GM12878 (cell line): ENCODE measurements at regions not wholly inside any gene's neighbourhood (a gene's known extent, or its start where the extent isn't known, plus 50 kb on each side); places are given as distances from the start of the nearest gene placed in this dataset.

Experiments used
- JUNB ChIP-seq: IDR thresholded peaks from 2 replicates; pipeline ENCODE4 v1.6.1; 2016; ENCODE audit warnings: antibody characterized with exemption, mild to moderate bottlenecking
- MEF2B ChIP-seq: fragments of 450-650 bp; IDR thresholded peaks from 2 replicates; pipeline ENCODE4 v1.6.1; 2018; ENCODE audit warnings: mild to moderate bottlenecking, moderate library complexity; ENCODE audit not compliant: partially characterized antibody, poor library complexity, severe bottlenecking
- MXI1 ChIP-seq: fragments of 150-350 bp; IDR thresholded peaks from 2 replicates; pipeline ENCODE4 v1.6.1; 2011; ENCODE audit warnings: low read depth, mild to moderate bottlenecking, inconsistent platforms, low read length, improper control_type of control experiment
- NRF1 ChIP-seq: conservative IDR thresholded peaks from 2 replicates; pipeline ENCODE4 v1.6.1; 2011; ENCODE audit warnings: mild to moderate bottlenecking, low read depth, low read length, improper control_type of control experiment
- POLR2A ChIP-seq: IDR thresholded peaks from 2 replicates; pipeline ENCODE4 v1.6.1; 2011; ENCODE audit warnings: low read depth, mild to moderate bottlenecking, low read length
- TF ChIP-seq, protein P1 (sequence below), 3 experiments: IDR thresholded peaks in 2 of 3; conservative IDR thresholded peaks in 1 of 3; 2 replicates each; pipeline ENCODE4 v1.5.1; 2011; ENCODE audit warnings: low read depth in 3 of 3, low read length in 3 of 3, mild to moderate bottlenecking in 3 of 3, control low read depth in 2 of 3, moderate library complexity in 2 of 3, inconsistent platforms in 1 of 3, mixed read lengths in 1 of 3; ENCODE audit not compliant: control insufficient read depth in 2 of 3, insufficient read depth in 1 of 3; ENCODE audit errors: extremely low read depth in 1 of 3

DNA sequence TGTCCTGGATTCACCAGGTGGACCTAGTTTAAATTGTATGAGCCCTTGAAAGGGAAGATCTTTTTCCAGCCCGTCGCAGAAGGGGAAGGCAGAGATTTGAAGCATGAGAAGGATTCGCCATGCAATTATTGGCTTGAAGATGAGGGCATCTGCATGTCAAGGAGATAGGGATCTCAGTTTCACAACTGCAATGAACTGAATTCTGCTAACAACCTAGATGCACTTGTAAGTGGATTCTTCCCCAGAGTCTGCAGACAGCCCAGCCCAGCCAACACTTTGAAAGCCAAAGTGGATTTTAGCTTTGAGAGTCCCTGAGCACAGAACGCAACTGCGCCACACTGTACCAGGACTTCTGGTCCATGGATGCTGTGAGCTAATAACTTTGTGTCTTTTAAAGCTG, 286.0 kb downstream of the TSN start:
- TF ChIP-seq MEF2B (no peak), NRF1 (no peak), MXI1 (no peak), JUNB (no peak), POLR2A (no peak)
- TF ChIP-seq, protein P1, sequence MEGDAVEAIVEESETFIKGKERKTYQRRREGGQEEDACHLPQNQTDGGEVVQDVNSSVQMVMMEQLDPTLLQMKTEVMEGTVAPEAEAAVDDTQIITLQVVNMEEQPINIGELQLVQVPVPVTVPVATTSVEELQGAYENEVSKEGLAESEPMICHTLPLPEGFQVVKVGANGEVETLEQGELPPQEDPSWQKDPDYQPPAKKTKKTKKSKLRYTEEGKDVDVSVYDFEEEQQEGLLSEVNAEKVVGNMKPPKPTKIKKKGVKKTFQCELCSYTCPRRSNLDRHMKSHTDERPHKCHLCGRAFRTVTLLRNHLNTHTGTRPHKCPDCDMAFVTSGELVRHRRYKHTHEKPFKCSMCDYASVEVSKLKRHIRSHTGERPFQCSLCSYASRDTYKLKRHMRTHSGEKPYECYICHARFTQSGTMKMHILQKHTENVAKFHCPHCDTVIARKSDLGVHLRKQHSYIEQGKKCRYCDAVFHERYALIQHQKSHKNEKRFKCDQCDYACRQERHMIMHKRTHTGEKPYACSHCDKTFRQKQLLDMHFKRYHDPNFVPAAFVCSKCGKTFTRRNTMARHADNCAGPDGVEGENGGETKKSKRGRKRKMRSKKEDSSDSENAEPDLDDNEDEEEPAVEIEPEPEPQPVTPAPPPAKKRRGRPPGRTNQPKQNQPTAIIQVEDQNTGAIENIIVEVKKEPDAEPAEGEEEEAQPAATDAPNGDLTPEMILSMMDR (IDR thresholded peaks at IDR 0.05 in 2 of 3, conservative IDR thresholded peaks at IDR 0.05 in 1 of 3; ENCODE audit: control insufficient read depth in 2 of 3, extremely low read depth in 1 of 3, insufficient read depth in 1 of 3, low read depth in 3 of 3, low read length in 3 of 3): no peak
